Epithelial cell of proximal tubule (primary cell): ENCODE measurements at regions not wholly inside any gene's neighbourhood (a gene's known extent, or its start where the extent isn't known, plus 50 kb on each side); places are given as distances from the start of the nearest gene placed in this dataset.

Experiments used
- DNase-seq: peaks from one replicate; pipeline ENCODE4 v3.0.0-alpha.2; 2011; ENCODE audit warnings: low read depth
- H3K4me3 ChIP-seq: 2 replicates; pipeline ENCODE4 v1.5.1; 2011; ENCODE audit warnings: low read depth, mild to moderate bottlenecking, low read length
- CTCF ChIP-seq: conservative IDR thresholded peaks from 2 replicates; pipeline ENCODE4 v1.5.1; 2012; ENCODE audit warnings: low read depth, mild to moderate bottlenecking, low read length

GRCh38 chr21:27024971-27025370 is 58.1 kb upstream of the ADAMTS5 start:
- no peak overlapping the region for H3K4me3 ChIP-seq
- no peak for TF ChIP-seq CTCF
- DNase-seq = no peak

GRCh38 chr21:27024301-27024700 is 57.4 kb upstream of the ADAMTS5 start:
- DNase-seq = no peak
- no peak overlapping the region for H3K4me3 ChIP-seq
- no peak for TF ChIP-seq CTCF

- no peak for DNase-seq
Measured at GRCh38 chr21:27023186-27023585, 56.3 kb upstream of the ADAMTS5 start.

DNA sequence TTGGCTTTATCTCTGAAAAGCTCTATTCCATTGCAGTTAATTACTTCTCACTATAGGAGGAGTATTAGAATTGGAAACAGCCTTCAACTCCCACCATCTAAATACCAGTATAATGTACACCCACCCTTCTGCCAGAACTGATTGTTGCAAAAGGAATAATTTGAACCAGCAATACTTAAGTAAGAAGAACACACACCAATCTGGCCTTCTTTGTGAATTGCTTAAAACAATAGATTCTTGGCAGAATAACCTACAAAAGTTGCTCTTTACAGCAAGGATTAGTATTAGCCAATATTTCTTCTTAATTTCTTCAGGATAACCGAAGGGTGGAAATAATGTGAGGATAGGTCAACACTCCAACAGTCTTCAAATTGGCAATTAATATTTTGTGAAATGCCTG is 54.9 kb upstream of the ADAMTS5 start:
- H3K4me3 ChIP-seq = no peak overlapping the region
- no peak for DNase-seq
- TF ChIP-seq CTCF = no peak

More at GRCh38 chr21:27023186-27023585, 56.3 kb upstream of the ADAMTS5 start:
- no peak for TF ChIP-seq CTCF
- no peak overlapping the region for H3K4me3 ChIP-seq

DNA sequence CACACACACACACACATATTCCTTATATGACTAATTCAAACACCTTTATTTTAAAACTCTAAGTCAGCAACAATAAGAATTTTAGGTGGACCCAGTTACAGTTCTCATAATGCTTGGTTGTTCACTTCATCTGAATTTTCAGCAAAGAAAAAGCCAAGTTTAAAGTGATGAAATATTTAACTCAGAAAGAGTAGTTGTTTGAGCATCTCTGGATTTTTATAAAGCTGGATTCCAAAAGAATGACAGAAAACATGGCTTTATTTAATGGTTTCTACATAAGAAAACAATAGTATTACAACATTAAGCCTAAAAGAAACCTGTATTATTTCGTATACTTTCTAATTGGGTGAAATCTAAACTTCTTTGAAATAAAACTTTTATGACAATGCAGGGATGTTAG is 54.2 kb upstream of the ADAMTS5 start:
- DNase-seq = no peak
- H3K4me3 ChIP-seq = no peak overlapping the region
- TF ChIP-seq CTCF = no peak

DNA sequence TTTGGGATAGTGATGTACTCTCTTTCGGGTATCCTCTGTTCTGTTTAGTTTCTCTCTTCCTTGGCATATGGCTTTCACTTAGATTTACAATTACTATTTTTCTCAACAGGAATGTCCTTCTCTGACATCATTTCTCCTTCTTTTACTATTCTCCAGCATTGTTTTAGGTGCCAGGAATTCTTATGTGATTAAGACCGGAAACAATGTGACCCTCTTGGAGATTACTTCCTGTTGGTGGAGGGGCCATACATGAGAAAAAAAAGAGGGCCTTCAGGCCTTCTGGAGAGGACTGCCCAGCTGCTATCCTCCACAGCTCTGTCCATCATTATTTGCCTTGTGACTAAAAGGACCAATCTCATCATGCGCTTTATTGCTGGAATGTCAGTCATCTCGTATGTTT is 50.4 kb upstream of the ADAMTS5 start:
- H3K4me3 ChIP-seq = no peak overlapping the region
- no peak for DNase-seq
- TF ChIP-seq CTCF = no peak
